HepG2 (cell line): ENCODE measurements at regions not wholly inside any gene's neighbourhood (a gene's known extent, or its start where the extent isn't known, plus 50 kb on each side); places are given as distances from the start of the nearest gene placed in this dataset.

ENCODE experiments used
- FOXM1 ChIP-seq: sonication (generic); formaldehyde crosslinking; IDR thresholded peaks from 2 replicates; pipeline ENCODE4 v1.5.0; 2020; ENCODE audit warnings: missing genetic modification reagents
- MYNN ChIP-seq: sonication (generic); formaldehyde crosslinking; IDR thresholded peaks from 2 replicates; pipeline ENCODE4 v1.4.0; 2020; ENCODE audit warnings: mild to moderate bottlenecking, low read depth, missing genetic modification reagents
- U2AF2 ChIP-seq: fragments of 200-400 bp; formaldehyde crosslinking; IDR thresholded peaks from 2 replicates; pipeline ENCODE4 v1.6.1; 2017; ENCODE audit warnings: low read depth, mild to moderate bottlenecking, low read length
- ZNF326 ChIP-seq: sonication (generic); formaldehyde crosslinking; IDR thresholded peaks from 2 replicates; pipeline ENCODE4 v1.4.0; 2020; ENCODE audit warnings: missing genetic modification reagents, borderline replicate concordance
- ZXDC ChIP-seq: sonication (generic); formaldehyde crosslinking; IDR thresholded peaks from 2 replicates; pipeline ENCODE4 v1.5.0; 2020; ENCODE audit warnings: mild to moderate bottlenecking, missing genetic modification reagents

- TF ChIP-seq FOXM1 (CRISPR knock-in tag) (no peak), ZNF326 (CRISPR knock-in tag) (no peak), ZXDC (CRISPR knock-in tag) (no peak), U2AF2 (no peak), MYNN (CRISPR knock-in tag) (no peak)
These were observed 192.4 kb downstream of the DICER1 start for GRCh38 chr14:94964931-94965330.
